Neural cell (in vitro differentiated cells): ENCODE measurements at regions not wholly inside any gene's neighbourhood (a gene's known extent, or its start where the extent isn't known, plus 50 kb on each side); places are given as distances from the start of the nearest gene placed in this dataset.

Experiments used
- H2AFZ ChIP-seq: fragments of 200-600, 300-800 bp; sonication (generic), shearing (Covaris generic); 2 replicates; pipeline ENCODE4 v1.6.0; 2014; ENCODE audit warnings: low read depth, mild to moderate bottlenecking, antibody characterized with exemption, low read length, moderate library complexity
- H3F3A ChIP-seq: fragments of 200-600 bp; shearing (Covaris generic); 2 replicates; pipeline ENCODE4 v1.6.1; 2016; ENCODE audit warnings: mild to moderate bottlenecking, moderate library complexity, mixed read lengths, antibody characterized with exemption, low read length; ENCODE audit not compliant: insufficient read depth, poor library complexity, severe bottlenecking
- H3K27ac ChIP-seq: fragments of 200-600, 300-800 bp; sonication (generic), shearing (Covaris generic); 2 replicates; pipeline ENCODE4 v1.5.1; 2014; ENCODE audit warnings: mild to moderate bottlenecking, low read length, moderate library complexity
- H3K27me3 ChIP-seq: fragments of 300-800, 200-600 bp; sonication (generic), shearing (Covaris generic); 2 replicates; pipeline ENCODE4 v1.6.0; 2014; ENCODE audit warnings: mild to moderate bottlenecking, low read depth, low read length, moderate library complexity; ENCODE audit not compliant: insufficient read depth
- H3K36me3 ChIP-seq: fragments of 300-800, 200-600 bp; sonication (generic), shearing (Covaris generic); 2 replicates; pipeline ENCODE4 v1.5.1; 2014; ENCODE audit warnings: mild to moderate bottlenecking, antibody characterized with exemption, low read length, moderate library complexity; ENCODE audit not compliant: insufficient read depth
- H3K4me2 ChIP-seq: fragments of 300-800, 200-600 bp; sonication (generic), shearing (Covaris generic); 2 replicates; pipeline ENCODE4 v1.6.0; 2014; ENCODE audit warnings: mild to moderate bottlenecking, low read length
- H3K4me3 ChIP-seq: fragments of 300-800, 200-600 bp; sonication (generic), shearing (Covaris generic); 2 replicates; pipeline ENCODE4 v1.5.1; 2014; ENCODE audit warnings: mild to moderate bottlenecking, low read length, moderate library complexity
- H3K79me2 ChIP-seq: fragments of 200-600 bp; shearing (Covaris generic); replicated peaks from 2 replicates; pipeline ENCODE4 v1.6.0; 2014; ENCODE audit warnings: mild to moderate bottlenecking, low read length, moderate library complexity; ENCODE audit not compliant: insufficient read depth
- H3K9ac ChIP-seq: fragments of 300-800, 200-600 bp; sonication (generic), shearing (Covaris generic); 2 replicates; pipeline ENCODE4 v1.6.1; 2016; ENCODE audit warnings: mild to moderate bottlenecking, low read length, mixed read lengths
- H3K9me2 ChIP-seq: fragments of 200-600 bp; shearing (Covaris generic); 2 replicates; pipeline ENCODE4 v1.6.1; 2016; ENCODE audit warnings: mild to moderate bottlenecking, low read length, mixed read lengths; ENCODE audit not compliant: insufficient read depth
- H3K9me3 ChIP-seq: fragments of 200-600, 300-800 bp; sonication (generic), shearing (Covaris generic); 2 replicates; pipeline ENCODE4 v1.6.1; 2016; ENCODE audit warnings: mild to moderate bottlenecking, mixed run types, low read length, moderate library complexity, mixed read lengths
- H4K20me1 ChIP-seq: fragments of 200-600 bp; shearing (Covaris generic); 2 replicates; pipeline ENCODE4 v1.6.1; 2016; ENCODE audit warnings: mild to moderate bottlenecking, mixed run types; ENCODE audit not compliant: insufficient read depth
- EP300 ChIP-seq: fragments of 450-650 bp; conservative IDR thresholded peaks from 2 replicates; pipeline ENCODE4 v1.6.1; 2014; ENCODE audit warnings: antibody characterized with exemption, mild to moderate bottlenecking, moderate library complexity; ENCODE audit not compliant: poor library complexity, severe bottlenecking
- EZH2 ChIP-seq: fragments of 200-600, 300-800 bp; shearing (Covaris generic), sonication (generic); IDR thresholded peaks from 2 replicates; pipeline ENCODE4 v1.6.1; 2014; ENCODE audit warnings: antibody characterized with exemption, low read length, borderline replicate concordance, mild to moderate bottlenecking; ENCODE audit not compliant: insufficient read depth, poor library complexity, severe bottlenecking
- MXI1 ChIP-seq: fragments of 450-650 bp; conservative IDR thresholded peaks from 2 replicates; pipeline ENCODE4 v1.6.1; 2014; ENCODE audit warnings: antibody characterized with exemption, mild to moderate bottlenecking; ENCODE audit not compliant: poor library complexity, severe bottlenecking
- POLR2AphosphoS5 ChIP-seq: IDR thresholded peaks from 2 replicates; pipeline ENCODE4 v1.6.1; 2012
- RAD21 ChIP-seq: fragments of 450-650 bp; conservative IDR thresholded peaks from 2 replicates; pipeline ENCODE4 v1.6.1; 2014; ENCODE audit warnings: antibody characterized with exemption, mild to moderate bottlenecking, moderate library complexity
- SMC3 ChIP-seq: fragments of 450-650 bp; conservative IDR thresholded peaks from 2 replicates; pipeline ENCODE4 v1.6.1; 2014; ENCODE audit warnings: antibody characterized with exemption, mild to moderate bottlenecking, moderate library complexity; ENCODE audit not compliant: poor library complexity
- TAF1 ChIP-seq: IDR thresholded peaks from 2 replicates; pipeline ENCODE4 v1.6.1; 2012; ENCODE audit warnings: low read depth
- TF ChIP-seq, protein P1 (sequence below): fragments of 450-650 bp; IDR thresholded peaks from 2 replicates; pipeline ENCODE4 v1.5.1; 2014; ENCODE audit warnings: antibody characterized with exemption, mild to moderate bottlenecking, moderate library complexity; ENCODE audit not compliant: poor library complexity, severe bottlenecking
- TF ChIP-seq, protein P2 (sequence below): IDR thresholded peaks from 2 replicates; pipeline ENCODE4 v1.6.1; 2012; ENCODE audit warnings: borderline replicate concordance

DNA sequence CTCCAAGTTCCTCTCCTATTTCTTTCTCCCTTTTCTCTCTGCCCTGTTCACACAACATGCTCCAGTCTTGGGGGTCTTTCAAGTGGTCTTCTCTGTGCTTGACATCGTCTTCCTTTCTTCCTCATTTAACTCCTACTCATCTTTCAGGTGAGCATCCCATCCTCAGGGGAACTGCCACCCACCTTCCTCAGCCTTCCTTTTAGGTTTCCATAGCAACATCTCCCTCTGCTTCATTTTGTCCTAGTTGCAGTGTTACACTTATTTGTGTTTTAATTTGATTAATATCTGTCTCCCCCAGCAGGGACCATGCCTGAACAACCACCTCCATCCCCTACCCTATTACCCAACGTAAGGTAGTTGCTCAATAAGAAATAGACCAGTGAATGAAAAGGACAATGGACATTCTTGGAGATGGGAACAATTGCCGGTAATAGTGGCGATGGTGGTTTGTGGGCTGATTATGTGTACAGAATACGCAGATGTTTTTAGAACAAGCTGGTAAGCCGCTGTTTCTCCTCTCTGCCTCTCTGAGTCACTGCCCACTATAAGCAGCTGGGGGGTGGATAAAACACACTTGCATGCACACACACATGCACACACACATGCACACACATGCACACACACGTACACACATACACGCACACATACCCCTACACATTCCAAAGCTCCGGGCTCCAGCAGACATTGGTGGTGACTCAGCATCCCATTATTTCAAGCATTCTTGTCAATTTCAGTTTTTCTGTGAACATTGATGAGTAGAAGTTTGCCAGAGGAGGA lies 251.6 kb downstream of the GATA3 start (continued):
- TF ChIP-seq, protein P1, sequence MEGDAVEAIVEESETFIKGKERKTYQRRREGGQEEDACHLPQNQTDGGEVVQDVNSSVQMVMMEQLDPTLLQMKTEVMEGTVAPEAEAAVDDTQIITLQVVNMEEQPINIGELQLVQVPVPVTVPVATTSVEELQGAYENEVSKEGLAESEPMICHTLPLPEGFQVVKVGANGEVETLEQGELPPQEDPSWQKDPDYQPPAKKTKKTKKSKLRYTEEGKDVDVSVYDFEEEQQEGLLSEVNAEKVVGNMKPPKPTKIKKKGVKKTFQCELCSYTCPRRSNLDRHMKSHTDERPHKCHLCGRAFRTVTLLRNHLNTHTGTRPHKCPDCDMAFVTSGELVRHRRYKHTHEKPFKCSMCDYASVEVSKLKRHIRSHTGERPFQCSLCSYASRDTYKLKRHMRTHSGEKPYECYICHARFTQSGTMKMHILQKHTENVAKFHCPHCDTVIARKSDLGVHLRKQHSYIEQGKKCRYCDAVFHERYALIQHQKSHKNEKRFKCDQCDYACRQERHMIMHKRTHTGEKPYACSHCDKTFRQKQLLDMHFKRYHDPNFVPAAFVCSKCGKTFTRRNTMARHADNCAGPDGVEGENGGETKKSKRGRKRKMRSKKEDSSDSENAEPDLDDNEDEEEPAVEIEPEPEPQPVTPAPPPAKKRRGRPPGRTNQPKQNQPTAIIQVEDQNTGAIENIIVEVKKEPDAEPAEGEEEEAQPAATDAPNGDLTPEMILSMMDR: no peak
- TF ChIP-seq POLR2AphosphoS5: no peak

GRCh38 chr10:8306685-8307364 lies 252.3 kb downstream of the GATA3 start:
- Histone ChIP-seq H3K4me3 (no peak overlapping the region), H3K36me3 (no peaks in the 10 kb centered on the region), H3K79me2 (no peaks in the 10 kb centered on the region), H3K27me3 (no peaks in the 10 kb centered on the region), H3F3A (no peaks in the 10 kb centered on the region), H3K9ac (no peak overlapping the region), H3K9me2 (no peaks in the 10 kb centered on the region), H3K4me2 (no peak overlapping the region), H3K9me3 (no peaks in the 10 kb centered on the region), H4K20me1 (no peaks in the 10 kb centered on the region), H2AFZ (no peak overlapping the region), H3K27ac (no peak overlapping the region)
- TF ChIP-seq SMC3: no peak

GRCh38 chr10:8310930-8311329 lies 256.4 kb downstream of the GATA3 start:
- Histone ChIP-seq H3K4me3 (no peak overlapping the region), H3K27ac (no peak overlapping the region), H4K20me1 (no peaks in the 10 kb centered on the region), H3K4me2 (no peak overlapping the region), H3K79me2 (no peaks in the 10 kb centered on the region), H3K9me3 (no peaks in the 10 kb centered on the region), H2AFZ (no peak overlapping the region), H3K9me2 (no peaks in the 10 kb centered on the region), H3K9ac (no peak overlapping the region), H3K36me3 (no peaks in the 10 kb centered on the region), H3K27me3 (no peaks in the 10 kb centered on the region), H3F3A (no peaks in the 10 kb centered on the region)
- no peak for TF ChIP-seq RAD21
- TF ChIP-seq, protein P1: no peak
- no peak for TF ChIP-seq TAF1
- TF ChIP-seq EZH2: no peak
- TF ChIP-seq POLR2AphosphoS5: no peak
- TF ChIP-seq MXI1: no peak
- TF ChIP-seq, protein P2, sequence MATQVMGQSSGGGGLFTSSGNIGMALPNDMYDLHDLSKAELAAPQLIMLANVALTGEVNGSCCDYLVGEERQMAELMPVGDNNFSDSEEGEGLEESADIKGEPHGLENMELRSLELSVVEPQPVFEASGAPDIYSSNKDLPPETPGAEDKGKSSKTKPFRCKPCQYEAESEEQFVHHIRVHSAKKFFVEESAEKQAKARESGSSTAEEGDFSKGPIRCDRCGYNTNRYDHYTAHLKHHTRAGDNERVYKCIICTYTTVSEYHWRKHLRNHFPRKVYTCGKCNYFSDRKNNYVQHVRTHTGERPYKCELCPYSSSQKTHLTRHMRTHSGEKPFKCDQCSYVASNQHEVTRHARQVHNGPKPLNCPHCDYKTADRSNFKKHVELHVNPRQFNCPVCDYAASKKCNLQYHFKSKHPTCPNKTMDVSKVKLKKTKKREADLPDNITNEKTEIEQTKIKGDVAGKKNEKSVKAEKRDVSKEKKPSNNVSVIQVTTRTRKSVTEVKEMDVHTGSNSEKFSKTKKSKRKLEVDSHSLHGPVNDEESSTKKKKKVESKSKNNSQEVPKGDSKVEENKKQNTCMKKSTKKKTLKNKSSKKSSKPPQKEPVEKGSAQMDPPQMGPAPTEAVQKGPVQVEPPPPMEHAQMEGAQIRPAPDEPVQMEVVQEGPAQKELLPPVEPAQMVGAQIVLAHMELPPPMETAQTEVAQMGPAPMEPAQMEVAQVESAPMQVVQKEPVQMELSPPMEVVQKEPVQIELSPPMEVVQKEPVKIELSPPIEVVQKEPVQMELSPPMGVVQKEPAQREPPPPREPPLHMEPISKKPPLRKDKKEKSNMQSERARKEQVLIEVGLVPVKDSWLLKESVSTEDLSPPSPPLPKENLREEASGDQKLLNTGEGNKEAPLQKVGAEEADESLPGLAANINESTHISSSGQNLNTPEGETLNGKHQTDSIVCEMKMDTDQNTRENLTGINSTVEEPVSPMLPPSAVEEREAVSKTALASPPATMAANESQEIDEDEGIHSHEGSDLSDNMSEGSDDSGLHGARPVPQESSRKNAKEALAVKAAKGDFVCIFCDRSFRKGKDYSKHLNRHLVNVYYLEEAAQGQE: no peak
- TF ChIP-seq SMC3: no peak
- no peak for TF ChIP-seq EP300
